HG02759 (cell line): ENCODE measurements at regions not wholly inside any gene's neighbourhood (a gene's known extent, or its start where the extent isn't known, plus 50 kb on each side); places are given as distances from the start of the nearest gene placed in this dataset.
"Not testable (repeated sequence)": the region's sequence is repeated elsewhere in the genome, so short reads cannot be mapped to it uniquely, and the experiment has no call there.

Source experiments
- ATAC-seq: cut with Tn5 transposase; IDR thresholded peaks from one replicate; pipeline ENCODE4 v1.9.1; 2021; ENCODE audit warnings: mild to moderate bottlenecking, moderate library complexity; ENCODE audit not compliant: unreplicated experiment

DNA sequence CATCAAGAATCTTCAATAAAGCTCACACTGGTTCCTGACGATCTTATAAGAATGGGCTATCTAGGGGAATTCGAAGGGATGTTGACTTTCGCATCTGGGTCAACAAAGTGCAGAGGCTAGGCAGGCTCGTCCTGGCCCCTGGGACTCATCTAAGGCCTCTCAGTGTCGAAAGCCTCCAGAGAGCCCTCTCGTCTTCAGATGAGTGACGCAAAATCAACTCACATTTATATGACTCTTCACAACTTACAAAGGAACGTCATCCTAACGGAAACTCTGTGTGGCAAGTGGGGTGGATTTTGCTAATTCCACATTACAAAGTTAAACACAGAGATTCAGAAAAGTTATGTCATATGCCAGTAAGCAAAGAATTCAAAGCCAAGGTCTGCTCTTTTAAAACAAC is 270.5 kb upstream of the EXOC2 start:
- ATAC-seq: no peak

DNA sequence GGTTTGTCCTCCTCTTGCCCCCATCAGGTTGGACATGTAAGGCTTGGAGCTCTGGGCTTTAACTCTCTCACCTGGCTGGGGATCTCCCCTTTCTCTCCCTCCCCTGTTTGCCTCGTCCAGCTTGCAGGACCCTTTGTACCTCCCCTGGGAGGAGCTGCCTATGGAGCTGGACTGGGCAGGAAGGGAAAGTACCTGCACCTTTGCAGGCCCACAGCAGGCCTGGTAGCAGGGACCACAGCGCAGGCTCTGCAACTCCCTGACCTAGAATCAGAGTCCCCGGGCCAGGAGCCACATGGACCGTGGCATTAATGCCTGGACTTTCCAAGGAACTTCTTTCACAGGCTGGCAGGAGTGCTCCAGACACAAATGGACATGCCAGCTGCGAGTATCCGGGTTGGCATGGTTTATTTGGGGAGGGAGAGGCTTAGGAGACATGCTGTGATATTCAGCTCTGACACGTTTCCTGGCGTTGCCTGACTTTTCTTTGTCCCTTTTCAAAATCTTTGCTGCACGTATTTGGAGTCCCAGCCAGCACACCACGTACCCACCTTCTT is 268.5 kb upstream of the EXOC2 start:
- no peak for ATAC-seq

GRCh38 chr6:960356-960755 is 267.4 kb upstream of the EXOC2 start:
- ATAC-seq: no peak

DNA sequence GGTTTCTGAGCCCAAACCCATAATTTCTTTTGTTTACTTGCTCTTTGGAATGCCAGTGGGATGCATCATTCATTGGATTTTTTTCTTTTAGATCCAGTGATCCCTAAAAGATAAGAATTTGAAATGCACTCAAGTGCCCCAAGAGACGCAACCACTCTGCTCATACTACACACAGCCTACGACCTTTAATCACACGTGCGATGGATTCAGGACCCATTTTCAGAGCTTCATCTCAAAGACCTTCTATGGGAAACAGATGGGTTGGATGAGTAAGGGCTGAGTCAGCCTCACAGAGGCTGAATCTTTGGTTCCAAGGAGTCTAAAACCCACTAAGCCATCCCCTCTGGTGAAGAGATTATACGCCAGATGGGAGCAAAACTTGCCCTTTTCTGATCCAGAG is 265.5 kb upstream of the EXOC2 start:
- ATAC-seq: no peak

- ATAC-seq: no peak
Observed at GRCh38 chr6:951399-952181, 258.7 kb upstream of the EXOC2 start.

DNA sequence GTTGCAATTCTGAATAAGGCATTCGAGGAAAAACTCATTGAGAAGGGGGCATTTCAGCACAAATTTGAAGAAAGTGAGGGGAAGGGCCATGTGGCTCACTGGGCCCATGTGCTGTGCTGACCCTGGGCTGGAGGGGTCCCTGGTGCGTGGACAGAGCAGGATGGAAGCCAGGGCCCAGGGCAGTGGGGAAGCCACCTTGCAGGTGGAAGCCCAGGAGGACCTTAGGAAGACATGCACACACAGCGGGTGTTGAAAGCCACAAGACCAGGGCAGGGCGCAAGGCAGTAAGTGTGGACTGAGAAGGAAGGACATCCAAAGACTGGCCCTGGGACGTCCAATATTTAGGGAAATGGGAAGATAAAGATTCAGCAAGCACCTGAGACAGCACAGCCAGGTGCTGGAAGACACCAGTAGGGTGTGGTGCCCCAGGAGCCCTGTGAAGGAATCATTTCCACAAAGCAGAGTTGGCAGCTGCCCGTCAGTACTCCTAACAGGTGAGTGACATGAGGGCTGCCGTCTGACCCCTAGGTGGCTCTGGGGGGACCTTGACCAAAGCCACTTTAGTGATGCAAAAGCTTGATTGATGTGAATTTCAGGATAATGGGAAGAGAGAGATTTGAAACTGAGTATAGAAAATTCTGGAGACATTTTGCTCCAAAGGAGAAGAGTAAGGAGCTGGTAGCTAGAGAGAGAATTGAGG is 254.4 kb upstream of the EXOC2 start:
- no peak for ATAC-seq

- no peak for ATAC-seq
Observed at GRCh38 chr6:946546-946945, 253.6 kb upstream of the EXOC2 start.

- ATAC-seq: no peak
Observed at GRCh38 chr6:939526-940252, 246.8 kb upstream of the EXOC2 start.

GRCh38 chr6:938916-939315 is 246.0 kb upstream of the EXOC2 start:
- ATAC-seq: no peak

DNA sequence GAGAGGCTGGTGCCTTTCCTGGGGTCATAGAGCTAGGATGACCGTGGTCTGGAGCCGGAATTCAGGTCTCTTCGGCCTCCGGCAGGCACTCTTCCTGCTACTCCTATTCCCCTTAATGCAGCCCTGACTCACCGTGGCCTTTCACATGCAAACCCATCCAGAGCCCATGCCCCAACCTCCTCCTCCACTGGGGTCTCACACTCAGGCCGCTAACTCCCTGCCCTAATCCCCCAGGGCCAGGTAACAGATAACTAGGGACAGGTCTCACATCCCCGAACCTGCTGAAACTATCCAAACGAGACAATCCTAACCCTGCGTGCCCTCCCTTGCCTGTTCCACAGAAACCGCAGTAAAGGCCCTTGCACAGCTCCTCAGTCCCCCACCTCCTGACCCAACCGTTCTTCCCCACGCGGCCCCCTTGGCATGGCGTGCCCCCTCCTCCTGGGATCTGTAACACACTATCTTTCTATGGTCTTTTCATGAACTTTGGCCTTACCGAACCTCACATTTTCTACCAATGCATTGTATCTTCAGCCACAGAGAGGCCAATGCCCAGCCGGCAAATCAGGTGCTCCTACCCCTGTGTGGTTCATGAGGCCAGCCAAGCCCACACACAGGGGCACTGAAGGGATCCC is 245.4 kb upstream of the EXOC2 start:
- ATAC-seq: no peak

- ATAC-seq: no peak
Observed at GRCh38 chr6:935582-935981, 242.6 kb upstream of the EXOC2 start.

DNA sequence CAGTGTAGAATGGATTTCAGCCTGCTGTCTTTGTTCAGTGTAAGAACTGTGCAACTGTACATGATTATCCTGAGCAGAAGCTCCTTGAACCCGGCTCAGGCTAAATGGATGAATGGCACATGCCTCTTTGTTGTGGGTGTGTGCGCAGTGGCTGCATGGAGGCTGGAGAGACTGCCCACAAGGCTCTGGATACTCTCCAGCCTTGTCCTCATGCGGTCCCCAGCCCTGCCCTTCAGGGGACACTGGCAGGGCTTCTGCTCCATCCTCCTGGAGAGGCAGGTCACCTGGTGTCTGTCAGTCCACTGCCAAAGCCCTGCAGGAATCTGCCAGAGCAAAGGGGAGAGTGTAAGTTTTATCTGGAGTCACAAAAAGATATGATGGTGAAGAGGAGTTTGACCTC is 241.7 kb upstream of the EXOC2 start:
- ATAC-seq: no peak

GRCh38 chr6:931919-932318 is 239.0 kb upstream of the EXOC2 start:
- ATAC-seq: not testable (repeated sequence)

- no peak for ATAC-seq
Observed at GRCh38 chr6:927157-927556, 234.2 kb upstream of the EXOC2 start.

- no peak for ATAC-seq
Observed at GRCh38 chr6:925656-926213, 232.8 kb upstream of the EXOC2 start.

DNA sequence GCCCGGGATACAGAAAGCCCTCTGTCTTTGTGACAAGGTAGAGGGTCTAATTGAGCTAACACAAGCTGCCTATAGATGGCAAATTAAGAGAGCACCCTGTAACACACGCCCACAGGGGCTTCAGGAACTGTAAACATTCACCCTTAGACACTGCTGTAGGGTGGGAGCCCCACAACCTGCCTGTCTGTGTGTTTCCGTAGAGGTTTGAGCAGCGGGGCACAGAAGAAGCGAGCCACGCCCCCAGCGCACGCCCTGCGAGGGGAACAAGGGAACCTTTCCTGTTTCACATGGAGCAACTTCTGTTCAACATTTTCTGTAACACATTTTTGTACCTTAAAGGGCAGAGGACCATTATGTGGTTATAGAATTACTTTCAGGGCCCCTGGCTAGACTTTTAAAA is 231.7 kb upstream of the EXOC2 start:
- ATAC-seq: no peak

DNA sequence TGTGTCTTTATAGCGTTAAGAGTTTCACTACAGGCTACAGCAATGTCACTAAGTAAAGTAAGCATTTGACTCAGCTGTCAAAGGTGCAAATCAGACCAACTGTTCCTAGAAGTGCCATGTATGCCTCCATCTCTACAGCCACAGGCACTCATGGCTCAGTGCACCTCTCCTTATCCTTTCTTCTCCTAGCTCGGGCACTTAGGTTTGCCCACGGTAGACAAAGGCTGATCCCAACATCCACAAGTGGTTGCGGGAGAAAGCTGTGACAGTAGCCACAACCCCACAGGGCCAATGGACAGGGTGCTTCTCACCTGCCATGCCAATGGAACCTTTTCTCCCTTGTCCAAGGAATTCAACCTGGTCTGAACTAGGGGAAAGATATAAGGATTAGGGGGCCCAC is 228.5 kb upstream of the EXOC2 start:
- ATAC-seq: no peak

DNA sequence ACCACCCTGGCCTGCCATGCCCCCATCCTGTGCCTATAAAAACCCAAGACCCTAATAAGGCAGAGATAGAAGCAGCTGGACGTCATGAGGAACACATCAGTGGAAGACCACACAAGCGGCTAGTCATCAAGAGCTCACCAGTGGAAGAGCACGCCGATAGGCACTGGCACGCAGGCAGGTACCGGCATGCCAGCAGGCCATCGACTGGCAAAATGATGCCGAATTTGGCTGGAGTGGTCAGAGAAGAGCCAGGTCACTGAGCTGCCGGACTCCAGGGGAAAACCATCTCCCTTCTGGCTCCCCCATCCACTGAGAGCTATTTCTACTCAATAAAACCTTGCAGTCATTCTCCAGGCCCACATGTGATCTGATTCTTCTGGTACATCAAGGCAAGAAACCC is 227.6 kb upstream of the EXOC2 start:
- no peak for ATAC-seq

DNA sequence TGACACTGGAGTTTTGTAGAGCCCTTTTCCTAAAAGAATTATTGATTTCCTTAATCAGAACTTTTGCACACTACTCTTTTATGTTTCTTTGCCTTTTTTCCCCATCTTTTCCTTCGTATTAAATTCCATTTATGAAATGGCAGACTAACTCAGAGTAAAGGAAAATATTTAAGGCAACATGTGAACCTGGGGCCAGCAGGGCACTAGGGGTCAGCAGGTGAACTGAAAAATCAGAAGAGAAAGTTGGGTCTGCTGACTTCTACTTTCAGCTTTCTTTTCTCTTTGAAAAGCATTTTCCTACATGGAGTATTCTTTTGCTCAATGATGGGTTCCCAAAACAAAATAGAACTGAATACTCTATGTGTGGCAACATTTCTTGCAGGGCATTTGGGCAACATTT is 226.6 kb upstream of the EXOC2 start:
- ATAC-seq: no peak

GRCh38 chr6:917939-918338 is 225.0 kb upstream of the EXOC2 start:
- ATAC-seq: no peak

GRCh38 chr6:917296-917695 is 224.4 kb upstream of the EXOC2 start:
- ATAC-seq: no peak
